B cell (primary cell): ENCODE measurements at regions not wholly inside any gene's neighbourhood (a gene's known extent, or its start where the extent isn't known, plus 50 kb on each side); places are given as distances from the start of the nearest gene placed in this dataset.

Experiments used
- ATAC-seq: fragments of 200-7000 bp; cut with Tn5 transposase; one replicate; pipeline ENCODE4 v1.10.0; 2021; ENCODE audit warnings: low read depth, mild to moderate bottlenecking, moderate number of reproducible peaks, moderate library complexity
- CTCF ChIA-PET: fragments of 350-600 bp; sonication (Branson Sonifier 250); formaldehyde crosslinking; loops from one replicate; lab custom pipeline; 2021; ENCODE audit warnings: antibody characterized with exemption, inconsistent platforms; lab: Charles Lee
- POLR2A ChIA-PET: fragments of 350-600 bp; sonication (Branson Sonifier 250); formaldehyde crosslinking; loops from one replicate; lab custom pipeline; 2021; ENCODE audit warnings: antibody characterized with exemption; lab: Charles Lee
- DNase-seq: peaks from one replicate; pipeline ENCODE4 v3.0.0; 2013
- H2AFZ ChIP-seq: 2 replicates; pipeline ENCODE4 v1.6.1; 2012; ENCODE audit warnings: mild to moderate bottlenecking, low read depth, low read length; ENCODE audit not compliant: insufficient read depth, poor library complexity, severe bottlenecking
- H3K27ac ChIP-seq, 2 donors: 1 replicate in 1 of 2; 2 replicates in 1 of 2; pipeline ENCODE4 v1.5.1; 2012 to 2013; ENCODE audit warnings: low read length in 2 of 2, mild to moderate bottlenecking in 2 of 2, moderate library complexity in 1 of 2
- H3K27me3 ChIP-seq, 4 experiments: fragments of 200-600 bp in 1 of 4; sonication (generic) in 1 of 4; replicated peaks in 1 of 4; 1 replicate in 2 of 4; 2 replicates in 2 of 4; pipeline versions ENCODE4 v1.6.1 to v1.7.0; 2013 to 2016; ENCODE audit warnings: low read length in 3 of 4, mild to moderate bottlenecking in 2 of 4, mixed read lengths in 1 of 4, moderate library complexity in 1 of 4; ENCODE audit not compliant: insufficient read depth in 4 of 4, control insufficient read depth in 3 of 4; ENCODE audit errors: control extremely low read depth in 1 of 4
- H3K36me3 ChIP-seq, 2 experiments: replicated peaks in 1 of 2; 1 replicate in 1 of 2; 2 replicates in 1 of 2; pipeline versions ENCODE4 v1.6.1 to v1.7.1; 2013; ENCODE audit warnings: low read length in 1 of 2; ENCODE audit not compliant: insufficient read depth in 2 of 2, control insufficient read depth in 1 of 2; ENCODE audit errors: control extremely low read depth in 1 of 2, extremely low read depth in 1 of 2
- H3K4me1 ChIP-seq, 2 donors: fragments of 200-600 bp in 1 of 2; sonication (generic) in 1 of 2; 1 replicate in 1 of 2; 2 replicates in 1 of 2; pipeline versions ENCODE4 v1.5.1 to v1.6.1; 2013 to 2017; ENCODE audit warnings: low read length in 2 of 2; ENCODE audit not compliant: control insufficient read depth in 2 of 2, insufficient read depth in 2 of 2
- H3K4me2 ChIP-seq: replicated peaks from 2 replicates; pipeline ENCODE3; 2012; ENCODE audit warnings: mild to moderate bottlenecking, low read depth, low read length; ENCODE audit not compliant: poor library complexity, severe bottlenecking
- H3K4me3 ChIP-seq, 5 experiments: fragments of 200-600 bp in 1 of 5; sonication (generic) in 1 of 5; 1 replicate in 3 of 5; 2 replicates in 2 of 5; pipeline versions ENCODE4 v1.5.1 to v1.7.0; 2011 to 2016; ENCODE audit warnings: low read length in 4 of 5, mild to moderate bottlenecking in 4 of 5, low read depth in 2 of 5, control low read depth in 1 of 5, moderate library complexity in 1 of 5; ENCODE audit not compliant: insufficient read depth in 1 of 5; ENCODE audit errors: control extremely low read depth in 1 of 5, extremely low read depth in 1 of 5
- H3K79me2 ChIP-seq: fragments of 200-600 bp; sonication (generic); one replicate; pipeline ENCODE4 v1.6.0; 2016; ENCODE audit warnings: low read length; ENCODE audit not compliant: control insufficient read depth, insufficient read depth
- H3K9ac ChIP-seq: fragments of 200-600 bp; sonication (generic); 2 replicates; pipeline ENCODE4 v1.6.1; 2017; ENCODE audit warnings: mild to moderate bottlenecking, low read length, moderate library complexity
- H3K9me3 ChIP-seq, 3 donors: one replicate each; pipeline versions ENCODE4 v1.6.1 to v1.7.1; 2013; ENCODE audit warnings: low read length in 2 of 3; ENCODE audit not compliant: control insufficient read depth in 2 of 3, insufficient read depth in 1 of 3; ENCODE audit errors: control extremely low read depth in 1 of 3
- H4K20me1 ChIP-seq: 2 replicates; pipeline ENCODE4 v1.6.0; 2012; ENCODE audit warnings: mild to moderate bottlenecking, low read length; ENCODE audit not compliant: insufficient read depth, control insufficient read depth, poor library complexity, severe bottlenecking
- H3K27ac Mint-ChIP-seq: one replicate; pipeline ENCODE4 v1.8.0; 2021; ENCODE audit warnings: mixed read lengths
- H3K27me3 Mint-ChIP-seq: one replicate; pipeline ENCODE4 v1.8.0; 2021; ENCODE audit warnings: mixed read lengths
- H3K4me1 Mint-ChIP-seq: one replicate; pipeline ENCODE4 v1.8.0; 2021; ENCODE audit warnings: mixed read lengths
- H3K4me3 Mint-ChIP-seq: one replicate; pipeline ENCODE4 v1.8.0; 2021; ENCODE audit warnings: mixed read lengths
- H3K9me3 Mint-ChIP-seq: one replicate; pipeline ENCODE4 v1.8.0; 2022; ENCODE audit warnings: mixed read lengths; ENCODE audit not compliant: insufficient read depth
- CTCF ChIP-seq: fragments of 200-600 bp; IDR thresholded peaks from one replicate; pipeline ENCODE4 v1.8.0; 2022; ENCODE audit warnings: antibody characterized with exemption, mild to moderate bottlenecking
- EZH2 ChIP-seq: IDR thresholded peaks from 2 replicates; pipeline ENCODE4 v1.6.1; 2012; ENCODE audit warnings: borderline replicate concordance, low read depth, mild to moderate bottlenecking, moderate library complexity, low read length; ENCODE audit not compliant: insufficient read depth, poor library complexity, severe bottlenecking
- WGBS: methylation state at CpG from one replicate; pipeline ENCODE4 v1.1.5; 2013; ENCODE audit warnings: missing lambda C conversion rate; ENCODE audit not compliant: insufficient coverage; 5-methylcytosine and 5-hydroxymethylcytosine counted together
- intact Hi-C: fragments of 100-400 bp; cut with micrococcal nuclease; formaldehyde crosslinking; loops from one replicate; pipeline ENCODE4 v1.10.0; 2022

- no peak overlapping the region for H3K27ac Mint-ChIP-seq
- no peak overlapping the region for H3K4me3 Mint-ChIP-seq
- no CpG with 5 or more reads among the region's 1 CpG for WGBS
- no peaks in the 10 kb centered on the region for H3K4me1 ChIP-seq
- no peaks in the 10 kb centered on the region for H3K27me3 ChIP-seq
- POLR2A ChIA-PET: no interaction called here
- intact Hi-C loops: no loop called here
- no peak for DNase-seq
- H3K27me3 Mint-ChIP-seq: peaks cover 3% of the 10 kb centered on the region
- H3K4me2 ChIP-seq: no peak overlapping the region
- no peaks in the 10 kb centered on the region for H3K36me3 ChIP-seq
- CTCF ChIA-PET: no interaction called here
- H3K4me3 ChIP-seq: no peak overlapping the region
- no peaks in the 10 kb centered on the region for H3K9me3 Mint-ChIP-seq
- no peak overlapping the region for H3K27ac ChIP-seq
- no peaks in the 10 kb centered on the region for H3K79me2 ChIP-seq
- no peak overlapping the region for H2AFZ ChIP-seq
- no peak for TF ChIP-seq EZH2
- TF ChIP-seq CTCF: no peak
- H3K9me3 ChIP-seq: no peaks in the 10 kb centered on the region
- H3K4me1 Mint-ChIP-seq: no peaks in the 10 kb centered on the region
- no peaks in the 10 kb centered on the region for H4K20me1 ChIP-seq
- no peak for ATAC-seq
- no peak overlapping the region for H3K9ac ChIP-seq
Observed at GRCh38 chr2:37471104-37471503, 126.7 kb downstream of the QPCT start.

GRCh38 chr2:37471994-37472393 lies 127.6 kb downstream of the QPCT start:
- no peaks in the 10 kb centered on the region for H3K27me3 ChIP-seq
- no peaks in the 10 kb centered on the region for H3K9me3 ChIP-seq
- ATAC-seq (no peak), DNase-seq (no peak)
- TF ChIP-seq CTCF (no peak), EZH2 (no peak)
- CTCF ChIA-PET: no interaction called here
- H3K4me1 ChIP-seq: no peaks in the 10 kb centered on the region
- no peak overlapping the region for H3K27ac ChIP-seq
- intact Hi-C loops: no loop called here
- H3K4me2 ChIP-seq: no peak overlapping the region
- H2AFZ ChIP-seq: no peak overlapping the region
- Mint-ChIP-seq H3K4me3 (no peak overlapping the region), H3K9me3 (no peaks in the 10 kb centered on the region), H3K4me1 (no peaks in the 10 kb centered on the region), H3K27ac (no peak overlapping the region), H3K27me3 (peaks cover 3% of the 10 kb centered on the region)
- POLR2A ChIA-PET: no interaction called here
- no peak overlapping the region for H3K9ac ChIP-seq
- 60% methylated on average over 1 of the region's 1 CpG for WGBS
- H3K36me3 ChIP-seq: no peaks in the 10 kb centered on the region
- no peak overlapping the region for H3K4me3 ChIP-seq
- H4K20me1 ChIP-seq: no peaks in the 10 kb centered on the region
- no peaks in the 10 kb centered on the region for H3K79me2 ChIP-seq
